Thymus (tissue), 11 donors: ENCODE measurements at regions not wholly inside any gene's neighbourhood (a gene's known extent, or its start where the extent isn't known, plus 50 kb on each side); places are given as distances from the start of the nearest gene placed in this dataset.

Source experiments
- DNase-seq, 9 donors: peaks; one replicate each; pipeline ENCODE4 v3.0.0-alpha.2; 2013; ENCODE audit warnings: low spot score in 9 of 9, low read depth in 6 of 9, missing footprints in 1 of 9
- H3K27ac ChIP-seq, 2 donors: one replicate each; pipeline ENCODE4 v1.5.1; 2013; ENCODE audit warnings: control low read depth in 1 of 2, low read depth in 1 of 2, low read length in 1 of 2, mild to moderate bottlenecking in 1 of 2, moderate library complexity in 1 of 2
- H3K27me3 ChIP-seq, 2 donors: one replicate each; pipeline ENCODE4 v1.5.1; 2013; ENCODE audit warnings: low read length in 1 of 2; ENCODE audit not compliant: control insufficient read depth in 2 of 2, insufficient read depth in 1 of 2
- H3K36me3 ChIP-seq, 2 donors: one replicate each; pipeline ENCODE4 v1.5.1; 2013; ENCODE audit warnings: low read length in 1 of 2, mild to moderate bottlenecking in 1 of 2, moderate library complexity in 1 of 2; ENCODE audit not compliant: control insufficient read depth in 2 of 2, insufficient read depth in 2 of 2
- H3K4me1 ChIP-seq, 2 donors: one replicate each; pipeline ENCODE4 v1.5.1; 2013; ENCODE audit warnings: low read length in 2 of 2; ENCODE audit not compliant: control insufficient read depth in 2 of 2, insufficient read depth in 2 of 2
- H3K4me3 ChIP-seq, 2 donors: one replicate each; pipeline ENCODE4 v1.5.1; 2013; ENCODE audit warnings: low read length in 2 of 2, control low read depth in 1 of 2, mild to moderate bottlenecking in 1 of 2
- H3K9me3 ChIP-seq, 2 donors: one replicate each; pipeline ENCODE4 v1.5.1; 2013; ENCODE audit warnings: low read length in 1 of 2, mild to moderate bottlenecking in 1 of 2; ENCODE audit not compliant: control insufficient read depth in 2 of 2, insufficient read depth in 1 of 2
- WGBS: extraction: QIAGEN DNeasy Blood & Tissue Kit; methylation state at CpG from one replicate; pipeline ENCODE4 v1.1.7; 2013; 5-methylcytosine and 5-hydroxymethylcytosine counted together
- donor health status: healthy.

DNA sequence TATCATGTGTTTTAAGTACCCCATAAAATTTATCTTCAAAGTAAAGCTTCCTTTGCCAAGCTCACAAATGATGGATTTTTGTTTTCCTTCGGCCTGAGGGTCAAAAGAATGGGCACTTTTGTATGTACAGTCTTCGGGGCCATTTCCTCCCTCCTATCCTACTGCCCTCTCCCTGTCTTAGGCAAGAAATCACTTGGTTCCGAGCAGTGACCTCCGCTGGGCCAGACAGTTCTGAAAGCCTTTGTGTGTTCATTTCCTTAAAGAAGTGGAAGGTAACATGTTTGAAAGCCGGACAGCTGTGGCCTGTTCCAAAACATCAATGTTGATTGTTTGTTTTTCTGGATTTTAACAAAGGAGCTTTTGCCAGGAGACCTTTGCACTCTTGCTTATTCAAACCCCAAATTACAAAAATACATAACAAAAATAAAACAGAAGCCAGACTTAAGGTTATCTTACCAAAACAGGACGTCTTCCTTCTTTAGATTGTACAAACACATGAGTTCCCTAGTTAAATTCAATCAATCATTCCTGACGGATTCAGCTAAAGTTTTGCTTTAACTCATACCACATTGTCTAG, 110.6 kb upstream of the LIMCH1 start:
- no peak for DNase-seq
- Histone ChIP-seq H3K4me1 (no peaks in the 10 kb centered on the region), H3K27me3 (no peaks in the 10 kb centered on the region), H3K9me3 (no peaks in the 10 kb centered on the region), H3K4me3 (no peak overlapping the region), H3K36me3 (no peaks in the 10 kb centered on the region), H3K27ac (no peak overlapping the region)
- WGBS = 90% methylated on average over 7 of the region's 7 CpGs

DNA sequence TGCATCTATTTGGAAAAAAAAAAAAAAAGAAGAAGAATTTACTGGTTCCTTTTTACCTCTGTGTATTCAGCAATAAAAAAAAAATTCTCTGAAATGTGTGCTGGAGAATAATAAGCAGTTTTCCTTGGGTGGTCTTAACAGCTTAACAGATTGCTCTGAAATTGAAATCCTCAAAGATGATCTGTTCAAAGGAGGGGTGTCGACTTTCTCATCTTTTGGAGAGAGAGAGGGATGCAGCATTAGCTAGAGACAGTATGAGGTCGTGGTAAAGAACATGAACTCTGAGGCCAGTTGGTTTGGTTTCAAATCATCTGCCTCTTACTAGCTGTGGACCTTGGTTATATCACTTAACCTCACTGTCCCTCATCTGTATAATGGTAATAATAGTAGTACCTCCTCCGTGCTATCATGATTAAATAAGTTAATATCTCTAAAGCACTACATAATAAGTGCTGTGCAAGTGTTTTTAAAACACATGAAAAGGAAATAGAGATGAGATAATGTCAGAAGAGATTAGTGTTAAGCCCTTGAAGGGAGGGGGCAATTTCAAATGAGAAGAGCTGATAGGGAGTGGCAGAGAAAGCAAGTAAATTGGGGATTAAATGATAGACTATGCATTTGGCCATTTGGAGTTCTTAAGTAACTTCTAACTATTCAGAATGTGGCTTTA, 109.9 kb upstream of the LIMCH1 start:
- H3K27ac ChIP-seq = no peak overlapping the region
- no peaks in the 10 kb centered on the region for H3K4me1 ChIP-seq
- no peaks in the 10 kb centered on the region for H3K36me3 ChIP-seq
- 84% methylated on average over 3 of the region's 3 CpGs for WGBS
- H3K27me3 ChIP-seq = no peaks in the 10 kb centered on the region
- no peak for DNase-seq
- H3K4me3 ChIP-seq = no peak overlapping the region
- no peaks in the 10 kb centered on the region for H3K9me3 ChIP-seq

DNA sequence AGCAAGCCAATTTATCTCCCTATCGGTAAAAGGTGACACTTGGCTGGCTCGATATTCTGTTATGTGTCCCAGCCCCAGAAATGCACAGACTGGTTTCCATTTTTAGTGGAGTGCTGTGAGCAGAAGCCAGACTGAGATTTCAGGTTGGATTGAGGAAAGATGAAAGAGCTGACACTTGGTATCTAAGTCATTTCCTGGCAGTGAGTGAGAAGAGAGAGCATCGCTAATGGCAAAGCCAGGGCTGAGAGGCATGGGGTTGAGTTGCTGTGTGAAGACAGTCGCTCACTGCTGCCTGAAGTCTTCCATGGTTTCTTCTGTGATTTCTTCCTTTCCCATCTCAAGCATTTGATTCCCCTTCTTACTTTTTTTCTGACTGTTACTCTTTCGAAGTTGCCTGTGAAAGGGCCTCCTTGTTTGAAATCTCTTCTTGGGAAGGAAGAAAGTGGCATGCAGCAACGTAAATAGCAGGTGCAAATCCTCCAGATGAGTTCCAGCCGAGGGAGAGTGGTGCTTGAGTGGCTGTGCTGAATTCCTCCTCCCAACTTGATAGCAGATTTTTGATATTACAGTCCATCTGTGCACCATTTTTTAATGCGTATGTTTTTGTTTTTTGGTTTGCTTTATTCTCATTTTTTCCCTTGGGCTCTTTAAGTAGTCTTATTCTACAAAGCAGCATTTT, 109.2 kb upstream of the LIMCH1 start:
- no peak overlapping the region for H3K27ac ChIP-seq
- H3K27me3 ChIP-seq = no peaks in the 10 kb centered on the region
- H3K4me1 ChIP-seq = no peaks in the 10 kb centered on the region
- no peaks in the 10 kb centered on the region for H3K36me3 ChIP-seq
- DNase-seq = no peak
- no peaks in the 10 kb centered on the region for H3K9me3 ChIP-seq
- no peak overlapping the region for H3K4me3 ChIP-seq
- 87% methylated on average over 8 of the region's 8 CpGs for WGBS

- H3K9me3 ChIP-seq = no peaks in the 10 kb centered on the region
- H3K27ac ChIP-seq = no peak overlapping the region
- no peaks in the 10 kb centered on the region for H3K36me3 ChIP-seq
- no peaks in the 10 kb centered on the region for H3K27me3 ChIP-seq
- H3K4me3 ChIP-seq = no peak overlapping the region
- DNase-seq = no peak
- H3K4me1 ChIP-seq = no peaks in the 10 kb centered on the region
- WGBS = 97% methylated on average over 5 of the region's 5 CpGs
Measured at GRCh38 chr4:41429280-41429669, 108.7 kb upstream of the LIMCH1 start.

DNA sequence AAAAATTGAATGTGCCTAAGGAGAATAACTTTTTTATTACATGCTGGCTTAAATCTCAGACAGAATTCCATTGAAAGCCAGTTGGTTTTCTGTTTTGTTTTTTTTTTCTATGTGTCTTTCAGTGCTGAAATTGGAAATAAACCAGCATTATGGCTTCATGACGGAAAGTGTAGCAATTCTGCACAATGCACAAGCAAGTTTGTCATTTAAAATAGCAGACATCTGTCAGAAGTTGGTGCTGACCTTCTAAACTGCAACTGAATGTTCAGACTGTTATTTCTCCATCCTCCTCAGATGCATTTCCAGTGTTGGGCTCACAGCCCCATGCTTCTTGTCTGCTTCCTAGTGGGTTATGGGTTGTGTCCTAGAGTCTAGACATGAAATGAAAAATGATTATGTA, 107.2 kb upstream of the LIMCH1 start:
- H3K4me1 ChIP-seq = no peaks in the 10 kb centered on the region
- H3K27ac ChIP-seq = no peak overlapping the region
- no peaks in the 10 kb centered on the region for H3K9me3 ChIP-seq

DNA sequence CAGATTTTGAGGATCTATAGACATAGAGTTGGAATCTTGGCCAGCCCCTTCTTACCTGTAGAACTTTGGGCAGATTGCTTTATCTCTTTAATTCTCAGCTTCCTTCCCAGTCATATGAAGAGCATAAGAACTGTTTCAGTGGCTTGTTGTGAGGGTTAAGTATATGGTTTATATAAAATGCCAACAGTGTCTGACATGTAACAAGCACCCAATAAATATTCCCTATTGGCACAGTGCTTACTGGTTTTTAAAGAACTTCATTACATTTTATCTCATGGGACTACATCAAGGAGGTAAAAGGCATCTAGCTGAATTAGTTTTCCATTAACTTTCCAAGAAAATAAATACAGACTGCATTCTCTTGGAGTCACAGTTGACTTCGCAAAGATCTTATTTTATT, 106.7 kb upstream of the LIMCH1 start:
- Histone ChIP-seq H3K4me3 (no peak overlapping the region), H3K9me3 (no peaks in the 10 kb centered on the region), H3K27ac (no peak overlapping the region), H3K27me3 (no peaks in the 10 kb centered on the region), H3K36me3 (no peaks in the 10 kb centered on the region), H3K4me1 (no peaks in the 10 kb centered on the region)
- no peak for DNase-seq
- WGBS = 96% methylated on average over 1 of the region's 1 CpG

More for the DNA sequence above, 107.2 kb upstream of the LIMCH1 start:
- H3K36me3 ChIP-seq = no peaks in the 10 kb centered on the region
- H3K27me3 ChIP-seq = no peaks in the 10 kb centered on the region
- no peak for DNase-seq
- no peak overlapping the region for H3K4me3 ChIP-seq
- WGBS = 94% methylated on average over 1 of the region's 1 CpG

DNA sequence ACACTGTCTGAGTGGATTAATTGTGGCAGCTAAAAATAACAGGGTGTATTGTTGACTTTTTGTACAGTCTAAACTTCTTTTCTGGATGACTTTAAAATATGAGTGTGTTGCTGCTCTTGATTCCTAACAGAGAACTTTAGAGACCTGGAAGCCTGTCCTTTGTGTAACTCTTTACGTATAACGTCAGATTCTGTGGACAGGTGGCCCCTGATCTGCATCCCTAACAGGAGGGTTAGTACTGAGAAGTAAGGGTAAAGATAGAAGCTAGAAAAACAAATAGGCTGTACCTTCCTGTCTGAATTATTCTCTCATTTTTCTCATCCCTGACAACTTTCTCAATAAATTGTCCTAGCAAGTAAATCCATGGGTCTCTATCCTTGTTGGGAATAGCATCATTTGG, 105.7 kb upstream of the LIMCH1 start:
- no peak for DNase-seq
- 98% methylated on average over 2 of the region's 2 CpGs for WGBS
- H3K27me3 ChIP-seq = no peaks in the 10 kb centered on the region
- H3K4me3 ChIP-seq = no peak overlapping the region
- no peaks in the 10 kb centered on the region for H3K36me3 ChIP-seq
- H3K9me3 ChIP-seq = no peaks in the 10 kb centered on the region
- no peak overlapping the region for H3K27ac ChIP-seq
- H3K4me1 ChIP-seq = no peaks in the 10 kb centered on the region

DNA sequence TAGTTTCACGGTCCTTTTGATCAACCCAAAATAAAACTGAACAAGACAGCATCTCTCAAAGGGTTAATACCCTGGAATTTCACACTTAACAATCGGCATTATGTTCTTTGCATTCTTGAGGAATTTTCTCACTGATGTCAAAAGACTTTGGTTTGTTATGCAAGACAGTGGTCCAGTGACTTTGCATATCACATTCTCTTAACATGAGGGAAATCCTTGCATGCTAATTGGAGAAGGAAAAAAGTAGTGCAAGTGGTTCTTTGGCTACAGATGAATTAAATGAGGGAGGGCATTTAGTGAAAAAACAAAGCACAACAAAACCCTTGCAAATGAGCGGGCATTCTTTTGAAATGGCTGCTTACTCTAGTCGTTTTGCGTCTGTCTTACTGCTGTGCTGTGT, 105.1 kb upstream of the LIMCH1 start:
- Histone ChIP-seq H3K4me3 (no peak overlapping the region), H3K27ac (no peak overlapping the region), H3K36me3 (no peaks in the 10 kb centered on the region), H3K27me3 (no peaks in the 10 kb centered on the region), H3K4me1 (no peaks in the 10 kb centered on the region), H3K9me3 (no peaks in the 10 kb centered on the region)
- 91% methylated on average over 5 of the region's 5 CpGs for WGBS
- DNase-seq = no peak

- Histone ChIP-seq H3K4me1 (no peaks in the 10 kb centered on the region), H3K9me3 (no peaks in the 10 kb centered on the region), H3K36me3 (no peaks in the 10 kb centered on the region), H3K27me3 (no peaks in the 10 kb centered on the region), H3K4me3 (no peak overlapping the region), H3K27ac (no peak overlapping the region)
- DNase-seq = no peak
- WGBS = 72% methylated on average over 3 of the region's 3 CpGs
Measured at GRCh38 chr4:41433361-41433760, 104.6 kb upstream of the LIMCH1 start.
